GM19452 (cell line): ENCODE measurements at regions not wholly inside any gene's neighbourhood (a gene's known extent, or its start where the extent isn't known, plus 50 kb on each side); places are given as distances from the start of the nearest gene placed in this dataset.

ENCODE experiments used
- ATAC-seq: cut with Tn5 transposase; IDR thresholded peaks from one replicate; pipeline ENCODE4 v1.9.1; 2021; ENCODE audit not compliant: unreplicated experiment

DNA sequence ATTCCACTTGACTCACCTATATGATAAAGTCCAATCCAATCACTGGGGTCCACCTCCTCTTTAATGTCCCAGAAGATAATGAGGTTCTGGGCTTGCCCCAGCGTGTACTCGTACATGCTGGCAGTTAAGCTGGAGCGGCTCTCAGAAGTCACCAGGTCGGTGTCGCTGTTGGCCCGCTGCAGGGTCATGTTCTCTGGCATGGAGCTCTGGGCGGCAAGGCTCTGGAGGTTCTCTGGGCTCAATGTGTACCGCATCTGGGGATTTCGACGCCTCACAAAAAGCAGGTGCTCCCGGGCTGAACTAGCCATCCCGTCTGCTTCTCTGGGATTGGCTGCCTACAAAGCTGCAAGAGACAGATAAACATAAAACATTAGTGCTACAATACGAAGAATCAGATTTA is 206.4 kb upstream of the CCDC150 start:
- no peak for ATAC-seq

GRCh38 chr2:196434217-196434616 is 205.3 kb upstream of the CCDC150 start:
- no peak for ATAC-seq

GRCh38 chr2:196435189-196435588 is 204.3 kb upstream of the CCDC150 start:
- ATAC-seq: no peak

DNA sequence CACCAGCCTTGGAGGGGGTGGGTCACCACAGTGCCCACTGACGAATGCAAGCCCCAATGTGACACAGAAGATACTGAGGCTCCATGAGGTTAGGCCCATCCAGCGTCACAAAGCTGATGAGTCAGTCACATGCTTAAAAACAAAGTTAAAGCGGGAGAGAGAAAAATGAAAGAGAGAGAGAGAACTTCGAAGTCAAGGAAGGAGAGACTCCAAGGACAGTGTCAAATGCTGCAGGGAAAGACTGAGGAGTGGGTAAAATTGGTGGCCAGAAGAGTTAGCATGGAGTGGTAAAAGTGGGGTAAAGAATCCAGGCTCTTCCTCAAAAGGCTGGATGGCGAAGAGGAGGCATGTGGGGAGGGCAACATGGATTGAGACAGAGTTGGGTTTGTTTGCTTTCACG is 201.9 kb upstream of the CCDC150 start:
- no peak for ATAC-seq

GRCh38 chr2:196439760-196440159 is 199.8 kb upstream of the CCDC150 start:
- ATAC-seq: no peak

GRCh38 chr2:196440413-196440812 is 199.1 kb upstream of the CCDC150 start:
- ATAC-seq: no peak

DNA sequence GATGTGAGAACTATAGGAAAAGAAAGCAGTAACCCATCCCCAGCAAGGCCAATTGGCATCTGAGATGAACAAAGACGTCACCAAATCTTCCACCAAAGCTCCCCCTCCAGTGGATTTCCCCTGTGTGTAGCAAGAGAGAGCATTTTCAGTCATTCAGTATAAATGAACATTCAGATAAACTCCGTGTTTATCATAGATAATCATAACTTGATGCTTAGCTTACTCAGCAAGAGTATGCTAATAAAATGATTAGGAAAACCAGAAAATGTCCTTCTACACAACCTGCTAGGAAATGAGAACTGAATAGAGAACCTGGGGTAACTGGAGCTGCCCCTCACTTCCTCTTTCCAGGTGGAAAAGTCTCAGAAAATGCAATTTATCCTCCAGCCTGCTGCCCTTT is 198.0 kb upstream of the CCDC150 start:
- ATAC-seq: peak; percentile 50

GRCh38 chr2:196442211-196442610 is 197.3 kb upstream of the CCDC150 start:
- ATAC-seq: no peak

GRCh38 chr2:196444442-196444841 is 195.1 kb upstream of the CCDC150 start:
- no peak for ATAC-seq

DNA sequence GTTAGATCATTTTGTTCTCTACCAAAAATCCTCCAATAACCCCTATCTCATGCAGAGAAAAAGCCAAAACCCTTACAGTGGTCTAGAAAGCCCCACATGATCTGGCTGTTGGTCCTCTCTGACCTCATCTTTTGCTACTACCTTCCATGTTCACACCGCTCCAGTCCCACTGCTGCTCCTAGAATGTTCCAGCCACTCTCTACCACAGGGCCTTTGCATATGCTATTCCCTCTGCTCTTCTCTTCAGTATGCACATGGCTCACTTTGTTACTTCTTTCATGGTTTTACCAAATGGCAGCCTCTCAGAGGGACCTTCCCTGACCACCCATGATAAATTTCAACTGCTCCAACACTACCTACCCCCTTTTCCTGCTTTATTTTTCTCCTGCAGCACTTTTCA is 193.5 kb upstream of the CCDC150 start:
- no peak for ATAC-seq

- ATAC-seq: no peak
Measured at GRCh38 chr2:196448407-196449079, 191.0 kb upstream of the CCDC150 start.

DNA sequence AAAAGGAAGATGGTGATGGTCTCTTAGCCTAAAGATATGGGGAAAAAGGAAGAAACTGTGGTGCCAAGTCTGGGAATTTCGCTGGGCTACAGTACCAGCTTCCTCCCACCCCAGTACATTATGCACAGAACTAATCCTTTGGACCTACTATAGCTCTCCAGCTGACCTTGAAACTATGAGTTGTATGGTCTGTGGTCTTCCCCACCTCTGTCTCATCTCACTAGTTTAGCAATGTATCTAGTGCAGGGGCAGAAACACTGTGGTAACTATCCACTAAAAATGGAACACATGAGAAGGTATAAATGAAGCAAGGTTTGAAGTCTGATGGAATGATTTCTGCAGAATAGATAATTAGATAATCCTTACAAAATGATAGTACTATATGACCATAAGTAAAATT is 190.4 kb upstream of the CCDC150 start:
- ATAC-seq: no peak

- no peak for ATAC-seq
Measured at GRCh38 chr2:196452758-196453157, 186.8 kb upstream of the CCDC150 start.

- ATAC-seq: no peak
Measured at GRCh38 chr2:196453613-196454047, 185.9 kb upstream of the CCDC150 start.

- ATAC-seq: no peak
Measured at GRCh38 chr2:196454492-196454891, 185.0 kb upstream of the CCDC150 start.

DNA sequence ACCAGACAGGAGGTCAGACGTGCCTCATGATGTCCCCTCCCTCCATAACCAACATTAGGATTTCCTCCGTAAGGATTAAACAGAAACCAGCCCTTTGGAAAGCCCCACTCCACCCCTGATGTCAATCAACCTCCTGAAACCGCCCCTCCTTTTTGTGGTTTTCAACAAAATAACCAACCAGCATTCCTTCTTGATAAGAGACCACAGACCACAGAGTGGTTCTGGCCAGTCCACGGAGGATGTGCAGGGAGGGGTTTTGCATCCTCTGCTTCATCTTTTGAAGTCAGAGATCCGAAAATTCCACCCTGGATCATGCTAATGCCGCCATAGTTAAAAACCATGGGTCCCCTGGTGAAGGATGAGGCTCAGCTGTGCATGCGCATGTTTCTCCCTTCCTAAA is 180.0 kb upstream of the CCDC150 start:
- ATAC-seq: no peak

DNA sequence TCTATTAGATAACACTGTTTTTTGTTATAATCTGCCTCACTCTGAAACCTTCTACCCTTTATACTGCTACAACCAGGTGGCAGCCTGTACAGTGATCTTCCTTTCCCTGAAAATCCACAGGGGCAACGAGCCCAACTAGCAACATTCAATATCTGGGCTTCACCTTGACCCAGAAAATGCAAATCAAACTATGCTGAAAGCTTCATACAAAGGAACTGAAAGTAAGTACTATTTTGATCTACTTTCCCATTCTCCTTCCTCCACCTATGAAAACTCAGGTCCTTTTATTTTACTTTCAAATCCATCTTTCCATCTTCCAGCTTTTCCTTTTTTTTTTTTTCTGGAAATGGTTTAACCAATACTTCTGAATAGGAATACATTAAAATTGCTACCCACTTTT is 175.8 kb upstream of the CCDC150 start:
- no peak for ATAC-seq

DNA sequence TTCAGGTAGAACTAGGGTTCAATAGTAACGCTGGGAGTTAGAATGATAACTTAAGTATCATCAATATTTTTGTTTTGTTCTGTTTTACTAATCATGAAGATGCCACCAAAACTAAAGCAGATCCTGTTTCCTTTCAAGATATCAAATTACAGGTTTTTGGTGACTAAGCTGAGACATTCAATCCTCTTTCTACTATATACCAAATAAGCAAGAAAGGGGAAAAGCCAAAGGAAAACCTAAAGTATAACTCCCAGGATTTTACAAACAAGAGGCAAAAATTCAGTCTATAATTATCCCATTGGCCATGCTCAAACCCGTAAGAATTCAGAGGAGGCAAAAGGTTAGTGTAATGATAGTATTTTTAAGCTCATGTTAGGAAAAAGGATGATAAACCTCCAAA is 175.2 kb upstream of the CCDC150 start:
- no peak for ATAC-seq

- ATAC-seq: no peak
Measured at GRCh38 chr2:196466581-196466980, 172.9 kb upstream of the CCDC150 start.

DNA sequence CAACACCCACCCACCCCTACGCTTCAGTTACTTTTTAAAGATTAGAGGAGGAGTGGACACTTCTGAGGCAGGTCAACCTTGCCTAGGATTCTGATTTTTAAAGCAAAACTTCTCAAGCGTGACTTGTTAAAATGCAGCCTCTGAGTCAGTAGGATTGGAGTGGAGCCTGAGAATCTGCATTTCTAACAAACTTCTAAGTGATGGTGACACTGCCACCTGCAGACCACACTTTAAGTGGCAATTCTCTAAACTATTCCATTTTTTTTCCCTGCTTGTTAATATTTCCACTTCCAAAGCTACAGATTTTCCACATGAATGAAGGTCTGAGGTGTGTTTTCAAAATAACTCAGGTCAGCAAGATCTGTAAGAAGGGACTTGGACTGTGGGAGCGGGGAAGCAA is 171.1 kb upstream of the CCDC150 start:
- ATAC-seq: no peak

DNA sequence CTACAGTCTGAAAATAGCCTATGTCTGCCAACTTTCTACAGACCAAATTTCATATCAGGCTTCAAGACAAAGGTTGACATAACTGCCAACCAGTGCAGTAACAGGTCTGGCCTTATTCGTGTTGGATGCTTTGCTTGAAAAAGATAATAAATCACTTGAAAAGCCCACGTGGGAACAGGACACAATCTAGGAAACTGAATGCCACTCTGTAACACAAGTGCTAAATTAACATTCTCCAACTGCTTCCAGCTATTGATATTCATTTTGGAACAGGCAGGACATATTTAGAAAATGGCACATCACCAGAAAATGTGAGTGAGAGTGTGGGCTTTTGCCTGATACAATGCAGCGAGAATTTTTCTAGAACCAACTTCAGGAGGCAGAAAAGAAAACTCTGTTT is 165.9 kb upstream of the CCDC150 start:
- ATAC-seq: no peak

DNA sequence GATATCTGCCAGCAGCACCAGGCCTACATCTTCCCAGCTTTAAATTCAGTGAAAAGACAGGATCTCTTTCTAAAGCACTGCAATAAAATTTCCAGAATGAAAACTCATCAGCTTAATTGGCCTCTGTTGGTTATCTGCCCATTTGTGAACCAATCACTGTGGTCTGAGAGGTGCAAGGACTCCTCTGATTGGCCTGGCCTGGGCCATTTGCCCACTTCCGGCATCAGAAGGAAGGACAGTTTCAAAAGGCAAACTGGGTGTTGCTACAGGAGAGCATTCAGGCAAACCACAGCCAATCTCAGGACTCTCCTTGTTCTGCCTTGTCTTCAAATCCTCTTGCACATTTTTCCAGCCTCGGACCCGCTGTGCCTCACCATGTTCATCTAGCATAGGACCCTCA is 163.9 kb upstream of the CCDC150 start:
- no peak for ATAC-seq

DNA sequence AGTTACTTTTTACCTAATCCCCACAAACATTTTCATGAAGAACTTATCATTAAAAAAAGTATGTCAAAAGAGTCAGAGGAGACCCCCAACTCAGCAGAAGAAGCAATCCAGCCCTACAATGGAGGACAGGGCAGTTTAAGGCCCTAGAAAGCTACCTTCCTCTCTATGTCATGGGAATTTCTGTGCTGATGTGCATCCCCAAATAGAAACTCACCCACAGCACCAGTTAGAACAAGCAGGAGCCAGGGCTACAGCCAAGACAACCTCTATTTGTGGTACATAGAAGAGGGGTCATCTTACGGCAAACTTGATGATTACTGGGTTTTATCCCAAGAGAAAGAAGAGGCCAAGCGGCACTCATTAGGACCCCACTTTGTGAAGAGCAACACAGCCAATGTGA is 160.9 kb upstream of the CCDC150 start:
- no peak for ATAC-seq
